Fibroblast of mammary gland (primary cell): ENCODE measurements at regions not wholly inside any gene's neighbourhood (a gene's known extent, or its start where the extent isn't known, plus 50 kb on each side); places are given as distances from the start of the nearest gene placed in this dataset.

ENCODE experiments used
- DNase-seq: peaks from one replicate; pipeline ENCODE4 v3.0.0-alpha.2; 2010; ENCODE audit warnings: low read depth
- H3K4me3 ChIP-seq: 2 replicates; pipeline ENCODE4 v1.5.1; 2011; ENCODE audit warnings: low read depth, mild to moderate bottlenecking, low read length, moderate library complexity; ENCODE audit not compliant: control insufficient read depth
- TF ChIP-seq, protein P1 (sequence below): conservative IDR thresholded peaks from 2 replicates; pipeline ENCODE4 v1.5.1; 2011; ENCODE audit warnings: low read depth, low read length, inconsistent platforms; ENCODE audit not compliant: control insufficient read depth, insufficient read depth

DNA sequence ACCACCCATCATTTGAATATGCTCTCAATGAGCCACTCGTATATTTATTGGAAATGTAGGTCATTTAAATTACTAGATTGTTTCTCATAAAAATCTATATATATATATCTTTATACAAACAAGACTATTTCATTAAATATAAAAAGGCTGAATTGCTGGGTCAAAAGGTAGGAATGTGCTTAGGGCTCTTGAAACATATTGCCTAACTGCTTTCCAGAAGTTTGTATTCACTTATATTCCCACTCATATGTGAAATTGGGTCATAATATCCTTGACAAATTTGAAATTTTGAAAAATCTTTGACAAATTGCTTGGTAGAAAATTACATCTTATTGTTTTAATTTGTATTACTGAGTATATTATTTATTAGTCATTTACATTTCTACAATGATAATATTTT lies 999.8 kb upstream of the CDH2 start:
- no peak overlapping the region for H3K4me3 ChIP-seq
- no peak for DNase-seq
- TF ChIP-seq, protein P1, sequence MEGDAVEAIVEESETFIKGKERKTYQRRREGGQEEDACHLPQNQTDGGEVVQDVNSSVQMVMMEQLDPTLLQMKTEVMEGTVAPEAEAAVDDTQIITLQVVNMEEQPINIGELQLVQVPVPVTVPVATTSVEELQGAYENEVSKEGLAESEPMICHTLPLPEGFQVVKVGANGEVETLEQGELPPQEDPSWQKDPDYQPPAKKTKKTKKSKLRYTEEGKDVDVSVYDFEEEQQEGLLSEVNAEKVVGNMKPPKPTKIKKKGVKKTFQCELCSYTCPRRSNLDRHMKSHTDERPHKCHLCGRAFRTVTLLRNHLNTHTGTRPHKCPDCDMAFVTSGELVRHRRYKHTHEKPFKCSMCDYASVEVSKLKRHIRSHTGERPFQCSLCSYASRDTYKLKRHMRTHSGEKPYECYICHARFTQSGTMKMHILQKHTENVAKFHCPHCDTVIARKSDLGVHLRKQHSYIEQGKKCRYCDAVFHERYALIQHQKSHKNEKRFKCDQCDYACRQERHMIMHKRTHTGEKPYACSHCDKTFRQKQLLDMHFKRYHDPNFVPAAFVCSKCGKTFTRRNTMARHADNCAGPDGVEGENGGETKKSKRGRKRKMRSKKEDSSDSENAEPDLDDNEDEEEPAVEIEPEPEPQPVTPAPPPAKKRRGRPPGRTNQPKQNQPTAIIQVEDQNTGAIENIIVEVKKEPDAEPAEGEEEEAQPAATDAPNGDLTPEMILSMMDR, result no peak

DNA sequence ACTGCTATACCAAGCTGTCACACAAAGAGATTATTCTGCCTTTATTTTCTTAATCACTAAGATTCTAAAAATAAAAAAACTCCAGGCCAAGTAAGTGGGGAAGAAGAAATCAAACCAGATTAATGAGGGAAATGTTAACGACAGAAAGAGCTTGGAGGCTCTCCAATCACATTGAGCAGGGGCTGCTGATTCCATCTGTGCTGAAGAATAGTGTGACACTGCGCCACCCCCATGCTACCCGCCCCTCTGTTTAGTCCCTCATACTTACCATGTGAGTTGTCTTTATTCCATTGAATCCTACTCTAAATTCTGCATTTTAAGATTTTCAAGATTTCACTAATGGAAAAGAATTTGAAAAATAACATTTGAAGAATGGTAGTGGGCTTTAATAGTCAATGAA lies 998.0 kb upstream of the CDH2 start:
- TF ChIP-seq, protein P1, result no peak
- DNase-seq, result no peak
- no peak overlapping the region for H3K4me3 ChIP-seq

DNA sequence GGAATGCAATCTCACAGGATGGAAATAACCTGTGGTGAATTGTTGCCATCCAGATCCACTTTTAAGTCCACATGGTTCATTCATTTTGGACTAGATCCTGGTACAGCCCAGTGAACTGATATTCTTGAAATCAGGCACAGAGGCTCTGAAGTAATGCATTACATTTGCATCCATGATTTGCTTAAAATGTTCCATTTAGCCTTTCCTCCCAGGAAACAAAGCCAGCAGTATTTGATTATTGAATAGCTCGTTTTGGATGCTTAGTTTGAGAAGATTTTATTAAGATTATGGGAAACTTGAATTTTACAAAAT lies 995.8 kb upstream of the CDH2 start:
- H3K4me3 ChIP-seq, result no peak overlapping the region
- TF ChIP-seq, protein P1, result no peak
- DNase-seq, result no peak

DNA sequence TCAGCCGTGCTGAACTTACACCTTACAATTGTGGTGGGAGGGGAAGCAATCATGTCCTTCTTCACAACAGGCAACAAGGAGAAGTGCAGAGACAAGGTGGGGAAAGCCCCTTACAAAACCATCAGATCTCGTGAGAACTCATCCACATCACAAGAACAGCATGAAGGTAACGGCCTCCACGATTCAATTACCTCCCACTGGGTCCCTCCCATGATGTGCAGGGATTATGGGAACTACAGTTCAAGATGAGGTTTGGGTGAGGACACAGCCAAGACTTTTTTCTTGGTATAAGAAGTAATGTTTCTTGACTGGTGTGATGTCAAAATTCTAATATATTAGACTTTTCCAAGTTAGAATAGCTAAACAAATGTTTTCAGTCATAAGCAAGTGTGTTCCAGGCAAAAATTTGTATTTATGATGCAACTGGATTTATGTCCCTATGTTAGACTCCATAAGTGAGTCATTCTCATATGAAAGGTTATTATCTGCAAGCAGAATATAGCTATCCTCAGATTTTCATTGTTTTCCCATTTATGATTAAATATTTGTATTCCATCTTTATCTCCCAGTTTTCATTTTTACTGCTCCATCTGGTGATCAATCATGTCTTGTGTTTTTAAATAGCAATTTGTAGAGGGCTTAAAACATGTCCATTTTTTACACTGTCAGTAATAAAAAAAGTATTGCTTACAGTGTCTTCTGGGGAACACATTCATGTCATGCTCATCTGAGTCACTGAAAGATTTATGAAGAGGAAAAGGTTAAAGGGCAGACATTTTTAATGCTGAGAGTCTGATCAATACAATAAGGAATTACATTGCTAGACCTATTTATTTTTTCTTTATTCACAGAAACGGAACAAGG lies 995.2 kb upstream of the CDH2 start:
- H3K4me3 ChIP-seq, result no peak overlapping the region
- TF ChIP-seq, protein P1, result no peak
- DNase-seq, result peak; percentile 74

DNA sequence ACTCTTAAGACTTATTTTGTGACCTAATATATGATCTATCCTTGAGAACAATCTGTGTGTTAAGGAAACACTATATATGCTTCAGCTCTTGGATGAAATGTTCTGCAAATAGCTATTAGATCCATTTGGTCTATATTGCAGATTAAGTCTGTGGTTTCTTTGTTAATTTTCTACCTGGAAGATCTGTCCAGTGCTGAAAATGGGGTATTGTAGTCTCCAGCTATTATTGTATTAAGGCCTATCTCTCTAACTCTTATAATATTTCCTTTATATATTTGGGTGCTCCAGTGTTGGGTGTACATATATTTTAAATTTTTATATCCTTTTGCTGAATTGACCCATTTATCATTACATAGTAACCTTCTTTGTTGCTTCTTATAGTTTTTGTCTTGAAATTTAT lies 992.7 kb upstream of the CDH2 start:
- DNase-seq, result no peak
- H3K4me3 ChIP-seq, result no peak overlapping the region
- TF ChIP-seq, protein P1, result no peak

DNA sequence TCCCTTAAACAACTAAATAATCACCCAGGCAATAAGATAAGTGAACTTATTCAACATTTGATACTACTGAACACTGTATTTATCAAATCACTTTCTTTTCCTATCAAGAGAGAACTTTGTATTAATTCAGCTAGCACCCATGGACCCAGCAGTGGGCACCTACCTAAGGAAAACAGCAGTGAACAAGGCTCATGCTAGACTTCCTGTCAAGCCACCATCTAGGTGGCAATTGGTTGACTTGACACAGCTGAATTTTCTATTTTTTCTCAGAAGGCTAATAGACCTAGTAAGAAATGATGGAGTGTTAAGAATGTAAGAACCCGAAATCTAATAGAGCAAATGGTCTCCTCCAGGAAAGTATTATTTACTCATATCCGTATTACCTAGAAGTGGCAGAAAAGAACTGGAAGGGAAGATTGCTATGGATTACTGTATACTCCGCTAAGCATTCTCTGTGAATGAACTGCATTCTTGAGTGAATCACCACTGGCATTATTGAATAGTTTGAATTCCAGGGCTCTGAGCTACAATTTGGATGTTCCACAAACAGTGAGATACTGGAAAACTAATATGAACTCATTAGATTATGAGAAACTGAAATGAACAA lies 988.2 kb upstream of the CDH2 start:
- TF ChIP-seq, protein P1, result no peak
- peak; percentile 86 for DNase-seq
- H3K4me3 ChIP-seq, result no peak overlapping the region
